Activated CD8-positive, alpha-beta memory T cell treated with anti-CD3 and anti-CD28 coated beads for 36 hours (primary cell): ENCODE measurements at regions not wholly inside any gene's neighbourhood (a gene's known extent, or its start where the extent isn't known, plus 50 kb on each side); places are given as distances from the start of the nearest gene placed in this dataset.

Experiments used
- CTCF ChIA-PET: fragments of 350-600 bp; sonication (Branson Sonifier 250); formaldehyde crosslinking; loops from one replicate; lab custom pipeline; 2021; ENCODE audit warnings: antibody characterized with exemption; lab: Charles Lee
- POLR2A ChIA-PET: fragments of 350-600 bp; sonication (Branson Sonifier 250); formaldehyde crosslinking; loops from one replicate; lab custom pipeline; 2021; ENCODE audit warnings: antibody characterized with exemption; lab: Charles Lee

- ChIA-PET POLR2A (no interaction called here), CTCF (no interaction called here)
Observed at GRCh38 chr20:24341781-24342180, 127.6 kb upstream of the SYNDIG1 start.

GRCh38 chr20:24340933-24341332, 128.5 kb upstream of the SYNDIG1 start:
- POLR2A ChIA-PET: no interaction called here
- CTCF ChIA-PET: no interaction called here

DNA sequence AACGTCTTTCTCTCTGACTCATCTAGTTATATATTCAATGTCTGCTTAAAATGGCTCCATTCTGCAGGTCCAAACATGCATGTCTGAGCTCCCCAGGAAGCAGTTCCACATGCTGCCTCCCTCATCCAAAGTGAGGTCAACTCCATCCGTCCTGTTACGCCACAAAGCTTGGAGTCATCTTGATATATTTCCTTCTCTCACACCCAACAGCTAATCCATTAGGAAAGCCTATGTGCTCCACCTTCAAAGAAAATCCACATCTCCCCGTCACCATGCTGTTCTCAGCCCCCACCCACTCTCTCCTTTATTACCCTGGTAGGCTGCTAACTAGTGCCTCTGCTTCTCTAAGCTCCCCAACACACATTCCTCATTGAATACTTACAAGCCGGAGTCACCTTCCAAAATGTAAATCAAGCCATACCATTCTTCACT, 130.2 kb upstream of the SYNDIG1 start:
- CTCF ChIA-PET: no interaction called here
- POLR2A ChIA-PET: no interaction called here

DNA sequence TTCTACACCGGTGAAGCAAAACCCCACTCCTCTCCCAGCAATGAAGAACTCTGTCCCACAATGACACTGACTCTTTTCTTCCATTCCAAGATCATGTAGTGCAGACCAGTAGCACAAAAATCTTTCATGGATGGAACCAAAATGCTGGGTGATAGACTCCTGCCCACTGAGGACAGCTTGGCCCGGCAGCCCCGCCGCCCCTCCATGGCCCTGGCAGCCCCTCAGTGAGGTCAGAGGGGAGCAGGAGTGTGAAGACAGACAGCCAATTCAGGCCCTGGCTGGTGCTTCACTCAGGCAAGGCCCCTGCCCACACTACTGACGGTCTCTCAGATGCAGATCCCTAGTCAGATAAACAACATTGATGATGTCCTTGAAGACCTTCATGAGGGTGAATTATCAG, 131.9 kb upstream of the SYNDIG1 start:
- ChIA-PET CTCF (no interaction called here), POLR2A (no interaction called here)

GRCh38 chr20:24337069-24337468, 132.4 kb upstream of the SYNDIG1 start:
- CTCF ChIA-PET: no interaction called here

DNA sequence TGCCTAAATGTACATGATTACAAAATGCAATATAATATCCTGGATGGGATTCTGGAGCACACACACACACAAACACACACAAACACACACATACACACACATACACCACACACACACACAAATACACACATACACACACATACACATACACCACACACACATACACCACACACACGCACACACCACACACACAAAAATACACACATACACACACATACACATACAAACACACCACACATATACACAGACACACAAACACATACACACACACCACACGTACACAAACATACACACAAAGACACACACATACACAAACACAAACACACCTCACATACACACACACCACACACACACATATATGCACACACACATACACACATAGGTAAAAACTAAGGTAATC, 134.6 kb upstream of the SYNDIG1 start:
- POLR2A ChIA-PET: no interaction called here
- CTCF ChIA-PET: no interaction called here

More at GRCh38 chr20:24337069-24337468, 132.4 kb upstream of the SYNDIG1 start:
- POLR2A ChIA-PET: no interaction called here

DNA sequence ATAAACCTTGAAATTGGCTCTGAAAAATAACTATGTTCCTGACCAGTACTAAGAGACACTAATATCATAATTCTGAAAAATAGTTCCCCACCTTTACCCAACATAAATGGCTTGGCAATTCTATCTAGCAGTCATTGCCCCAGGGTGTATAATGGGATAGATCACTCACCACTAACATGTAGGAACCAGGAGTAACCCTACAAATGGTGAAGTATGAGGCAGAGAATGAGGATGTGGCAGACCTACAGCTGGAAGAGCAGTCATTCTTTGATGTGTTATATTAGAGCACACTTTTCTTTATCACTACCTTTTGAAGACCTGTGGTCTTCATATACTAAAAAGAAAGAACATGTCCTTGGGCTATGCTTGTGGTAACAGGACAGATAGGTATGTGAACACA, 136.5 kb upstream of the SYNDIG1 start:
- CTCF ChIA-PET: no interaction called here

DNA sequence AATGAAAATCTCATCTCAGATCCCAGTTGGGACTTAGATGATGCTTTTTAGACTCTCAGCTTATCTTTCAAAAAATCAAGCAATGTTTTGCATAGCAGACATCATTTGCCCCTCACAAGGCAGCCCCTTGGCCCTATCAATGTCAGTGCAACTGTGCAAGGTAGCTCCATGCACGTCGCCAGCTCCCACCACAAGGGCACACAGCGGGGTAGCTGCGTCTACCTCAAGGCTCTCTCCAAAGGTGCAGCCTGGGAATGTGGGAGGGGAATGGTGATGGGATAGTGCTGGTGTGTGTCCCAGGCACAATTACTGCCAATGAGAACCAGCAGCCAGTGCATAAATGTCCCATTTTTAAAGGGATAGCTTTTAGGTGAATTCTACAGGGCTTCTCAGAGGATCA, 137.5 kb upstream of the SYNDIG1 start:
- ChIA-PET CTCF (no interaction called here), POLR2A (no interaction called here)

More for the DNA sequence above, 136.5 kb upstream of the SYNDIG1 start:
- POLR2A ChIA-PET: no interaction called here

GRCh38 chr20:24328901-24329300, 140.5 kb upstream of the SYNDIG1 start:
- CTCF ChIA-PET: no interaction called here
- POLR2A ChIA-PET: no interaction called here

DNA sequence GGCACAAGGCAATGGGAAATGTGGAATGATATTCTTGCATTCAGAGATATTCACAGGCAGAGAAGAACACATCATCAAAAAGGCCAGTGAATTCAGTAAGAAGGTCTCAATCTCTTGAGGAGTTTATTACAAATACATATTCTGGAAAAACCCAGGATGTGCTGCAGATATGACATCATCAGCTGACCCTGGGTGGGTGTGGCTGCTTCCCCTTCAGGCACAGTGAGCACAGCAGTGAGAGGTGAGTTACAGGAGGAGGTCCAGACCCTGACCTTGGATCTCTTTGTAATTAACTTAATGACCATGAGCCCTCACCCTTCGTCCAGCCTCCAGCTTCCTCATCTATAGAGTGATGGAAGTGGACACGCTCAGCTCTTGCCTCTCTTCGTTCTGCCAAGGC, 147.5 kb upstream of the SYNDIG1 start:
- CTCF ChIA-PET: no interaction called here
- POLR2A ChIA-PET: no interaction called here

GRCh38 chr20:24318569-24319352, 150.7 kb upstream of the SYNDIG1 start:
- ChIA-PET POLR2A (no interaction called here), CTCF (no interaction called here)

- CTCF ChIA-PET: no interaction called here
Observed at GRCh38 chr20:24317224-24317623, 152.2 kb upstream of the SYNDIG1 start.

GRCh38 chr20:24316731-24317130, 152.7 kb upstream of the SYNDIG1 start:
- ChIA-PET CTCF (no interaction called here), POLR2A (no interaction called here)

More at GRCh38 chr20:24317224-24317623, 152.2 kb upstream of the SYNDIG1 start:
- POLR2A ChIA-PET: no interaction called here

- POLR2A ChIA-PET: no interaction called here
Observed at GRCh38 chr20:24314053-24314452, 155.4 kb upstream of the SYNDIG1 start.

GRCh38 chr20:24309596-24309995, 159.8 kb upstream of the SYNDIG1 start:
- POLR2A ChIA-PET: no interaction called here
- CTCF ChIA-PET: no interaction called here

More at GRCh38 chr20:24314053-24314452, 155.4 kb upstream of the SYNDIG1 start:
- CTCF ChIA-PET: no interaction called here

GRCh38 chr20:24305371-24305770, 164.1 kb upstream of the SYNDIG1 start:
- CTCF ChIA-PET: no interaction called here
- POLR2A ChIA-PET: no interaction called here

GRCh38 chr20:24304291-24304690, 165.1 kb upstream of the SYNDIG1 start:
- ChIA-PET POLR2A (no interaction called here), CTCF (no interaction called here)

GRCh38 chr20:24303393-24304170, 165.8 kb upstream of the SYNDIG1 start:
- ChIA-PET CTCF (no interaction called here), POLR2A (no interaction called here)

- CTCF ChIA-PET: no interaction called here
- POLR2A ChIA-PET: no interaction called here
Observed at GRCh38 chr20:24297993-24298392, 171.4 kb upstream of the SYNDIG1 start.

GRCh38 chr20:24296477-24297261, 172.8 kb upstream of the SYNDIG1 start:
- POLR2A ChIA-PET: no interaction called here
- CTCF ChIA-PET: no interaction called here
